ENCODE measurements at regions not wholly inside any gene's neighbourhood (a gene's known extent, or its start where the extent isn't known, plus 50 kb on each side); places are given as distances from the start of the nearest gene placed in this dataset.
A peak's percentile ranks its signal among the peaks of the same experiment; 100 is the strongest.
"Not testable (repeated sequence)": the region's sequence is repeated elsewhere in the genome, so short reads cannot be mapped to it uniquely, and the experiment has no call there.

- no peak for DNase-seq (ENCODE audit: low spot score)
Measured at GRCh38 chr7:119596651-119597050, 676.3 kb upstream of the KCND2 start.

GRCh38 chr7:119606297-119606696 lies 666.7 kb upstream of the KCND2 start:
- DNase-seq (ENCODE audit: low spot score) = no peak

GRCh38 chr7:119620769-119621168 lies 652.2 kb upstream of the KCND2 start:
- no peak for DNase-seq (ENCODE audit: low spot score)

GRCh38 chr7:119623427-119623826 lies 649.5 kb upstream of the KCND2 start:
- DNase-seq (ENCODE audit: low spot score) = no peak

GRCh38 chr7:119630406-119630969 lies 642.5 kb upstream of the KCND2 start:
- DNase-seq (ENCODE audit: low spot score) = peak; percentile 55

- DNase-seq (ENCODE audit: low spot score) = not testable (repeated sequence)
Measured at GRCh38 chr7:119633812-119634211, 639.2 kb upstream of the KCND2 start.

GRCh38 chr7:119640326-119640725 lies 632.6 kb upstream of the KCND2 start:
- DNase-seq (ENCODE audit: low spot score) = no peak

GRCh38 chr7:119640861-119641260 lies 632.1 kb upstream of the KCND2 start:
- no peak for DNase-seq (ENCODE audit: low spot score)

- no peak for DNase-seq (ENCODE audit: low spot score)
Measured at GRCh38 chr7:119643558-119643957, 629.4 kb upstream of the KCND2 start.

- peak; percentile 29 for DNase-seq (ENCODE audit: low spot score)
Measured at GRCh38 chr7:119647286-119647685, 625.7 kb upstream of the KCND2 start.

GRCh38 chr7:119648752-119649151 lies 624.2 kb upstream of the KCND2 start:
- DNase-seq (ENCODE audit: low spot score) = not testable (repeated sequence)

- DNase-seq (ENCODE audit: low spot score) = no peak
Measured at GRCh38 chr7:119660080-119660479, 612.9 kb upstream of the KCND2 start.

- peak; percentile 90 for DNase-seq (ENCODE audit: low spot score)
Measured at GRCh38 chr7:119664601-119665000, 608.4 kb upstream of the KCND2 start.

GRCh38 chr7:119665796-119666195 lies 607.2 kb upstream of the KCND2 start:
- DNase-seq (ENCODE audit: low spot score) = peak; percentile 29

GRCh38 chr7:119681336-119681735 lies 591.6 kb upstream of the KCND2 start:
- DNase-seq (ENCODE audit: low spot score) = no peak

GRCh38 chr7:119684763-119685162 lies 588.2 kb upstream of the KCND2 start:
- DNase-seq (ENCODE audit: low spot score) = no peak

GRCh38 chr7:119685906-119686305 lies 587.1 kb upstream of the KCND2 start:
- no peak for DNase-seq (ENCODE audit: low spot score)

GRCh38 chr7:119688831-119689230 lies 584.1 kb upstream of the KCND2 start:
- DNase-seq (ENCODE audit: low spot score) = no peak

- DNase-seq (ENCODE audit: low spot score) = no peak
Measured at GRCh38 chr7:119692541-119692940, 580.4 kb upstream of the KCND2 start.

GRCh38 chr7:119694506-119694905 lies 578.5 kb upstream of the KCND2 start:
- DNase-seq (ENCODE audit: low spot score) = no peak

- no peak for DNase-seq (ENCODE audit: low spot score)
Measured at GRCh38 chr7:119696336-119696735, 576.6 kb upstream of the KCND2 start.

GRCh38 chr7:119703895-119704294 lies 569.1 kb upstream of the KCND2 start:
- DNase-seq (ENCODE audit: low spot score) = no peak

GRCh38 chr7:119706608-119707007 lies 566.4 kb upstream of the KCND2 start:
- no peak for DNase-seq (ENCODE audit: low spot score)

GRCh38 chr7:119708891-119709290 lies 564.1 kb upstream of the KCND2 start:
- DNase-seq (ENCODE audit: low spot score) = no peak

- no peak for DNase-seq (ENCODE audit: low spot score)
Measured at GRCh38 chr7:119711104-119711503, 561.9 kb upstream of the KCND2 start.

All from kidney tubule cell (primary cell).